ENCODE measurements at regions not wholly inside any gene's neighbourhood (a gene's known extent, or its start where the extent isn't known, plus 50 kb on each side); places are given as distances from the start of the nearest gene placed in this dataset.

DNA sequence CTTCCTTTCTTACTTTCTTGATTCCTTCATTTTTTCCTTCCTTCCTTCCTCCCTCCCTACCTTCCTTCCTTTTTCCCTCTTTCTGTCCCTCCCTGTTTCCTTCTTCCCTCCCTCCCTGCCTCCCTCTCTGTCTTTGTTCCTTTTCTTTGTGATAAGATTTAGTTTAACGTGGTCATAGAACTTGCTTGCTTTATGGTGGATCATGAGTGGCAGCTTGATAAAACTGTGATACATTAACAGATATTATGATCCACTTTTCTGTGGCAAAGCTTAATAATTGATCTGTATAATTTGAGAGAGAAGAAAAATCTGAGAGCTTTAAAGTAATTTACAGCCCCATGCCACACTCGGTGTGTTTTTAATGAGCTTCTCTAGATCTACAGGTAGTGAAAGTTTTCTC, 280.5 kb downstream of the RNF144B start:
- no peaks in the 10 kb centered on the region for H3K27me3 ChIP-seq
- TF ChIP-seq, protein P1, sequence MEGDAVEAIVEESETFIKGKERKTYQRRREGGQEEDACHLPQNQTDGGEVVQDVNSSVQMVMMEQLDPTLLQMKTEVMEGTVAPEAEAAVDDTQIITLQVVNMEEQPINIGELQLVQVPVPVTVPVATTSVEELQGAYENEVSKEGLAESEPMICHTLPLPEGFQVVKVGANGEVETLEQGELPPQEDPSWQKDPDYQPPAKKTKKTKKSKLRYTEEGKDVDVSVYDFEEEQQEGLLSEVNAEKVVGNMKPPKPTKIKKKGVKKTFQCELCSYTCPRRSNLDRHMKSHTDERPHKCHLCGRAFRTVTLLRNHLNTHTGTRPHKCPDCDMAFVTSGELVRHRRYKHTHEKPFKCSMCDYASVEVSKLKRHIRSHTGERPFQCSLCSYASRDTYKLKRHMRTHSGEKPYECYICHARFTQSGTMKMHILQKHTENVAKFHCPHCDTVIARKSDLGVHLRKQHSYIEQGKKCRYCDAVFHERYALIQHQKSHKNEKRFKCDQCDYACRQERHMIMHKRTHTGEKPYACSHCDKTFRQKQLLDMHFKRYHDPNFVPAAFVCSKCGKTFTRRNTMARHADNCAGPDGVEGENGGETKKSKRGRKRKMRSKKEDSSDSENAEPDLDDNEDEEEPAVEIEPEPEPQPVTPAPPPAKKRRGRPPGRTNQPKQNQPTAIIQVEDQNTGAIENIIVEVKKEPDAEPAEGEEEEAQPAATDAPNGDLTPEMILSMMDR (IDR thresholded peaks at IDR 0.05) = no peak
- DNase-seq = no peak
- H3K4me3 ChIP-seq = no peak overlapping the region
- H3K4me1 ChIP-seq = no peaks in the 10 kb centered on the region
- no peaks in the 10 kb centered on the region for H3K36me3 ChIP-seq
- H3K9me3 ChIP-seq = no peaks in the 10 kb centered on the region
- intact Hi-C loops (cut with DNase I; ENCODE audit: low total_unique reads) = no loop called here
- H3K27ac ChIP-seq = no peak overlapping the region

DNA sequence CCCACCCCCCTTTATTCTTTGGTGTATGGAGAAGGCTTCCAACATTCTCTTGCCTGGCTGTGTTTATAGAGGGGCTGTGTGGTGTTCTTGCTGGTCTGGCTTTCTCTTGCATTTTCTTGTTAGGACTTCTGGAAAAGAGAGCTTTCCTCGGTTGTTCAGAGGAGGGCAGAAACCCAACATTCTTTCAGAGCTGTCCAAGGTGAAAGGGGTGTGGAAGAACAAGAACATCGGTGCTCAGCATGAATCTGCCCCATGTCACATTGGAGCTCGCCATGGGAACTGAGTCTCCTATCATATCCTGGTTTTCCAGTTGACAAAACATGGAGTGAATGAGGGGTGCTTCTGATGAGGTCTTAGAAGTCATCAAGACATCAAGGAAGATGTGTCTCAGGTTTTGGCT, 281.8 kb downstream of the RNF144B start:
- Histone ChIP-seq H3K4me1 (no peaks in the 10 kb centered on the region), H3K4me3 (no peak overlapping the region), H3K36me3 (no peaks in the 10 kb centered on the region), H3K9me3 (no peaks in the 10 kb centered on the region), H3K27me3 (no peaks in the 10 kb centered on the region), H3K27ac (no peak overlapping the region)
- TF ChIP-seq, protein P1 (IDR thresholded peaks at IDR 0.05) = no peak
- intact Hi-C loops (cut with DNase I; ENCODE audit: low total_unique reads) = no loop called here
- DNase-seq = no peak

DNA sequence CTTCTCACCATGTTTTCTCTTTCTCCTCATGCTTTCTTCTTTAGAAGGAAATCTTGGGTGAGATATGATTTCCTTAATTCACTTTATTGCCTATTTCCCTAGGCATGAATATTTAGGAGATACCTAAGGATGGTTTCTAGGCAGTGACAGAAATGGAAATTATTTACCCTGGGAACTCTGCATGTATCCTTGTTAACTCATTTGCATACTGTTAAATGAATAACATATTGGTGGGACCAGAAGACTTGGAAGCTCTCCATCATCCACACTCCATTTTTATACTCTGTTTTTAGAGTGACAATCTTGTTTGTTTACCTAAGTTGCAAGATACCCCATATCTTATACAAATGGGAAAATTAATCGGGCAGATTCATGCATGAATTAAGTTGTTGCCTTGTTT, 285.7 kb downstream of the RNF144B start:
- Histone ChIP-seq H3K36me3 (no peaks in the 10 kb centered on the region), H3K27ac (no peak overlapping the region), H3K27me3 (no peaks in the 10 kb centered on the region), H3K9me3 (no peaks in the 10 kb centered on the region), H3K4me1 (no peaks in the 10 kb centered on the region), H3K4me3 (no peak overlapping the region)
- TF ChIP-seq, protein P1 (IDR thresholded peaks at IDR 0.05) = no peak
- DNase-seq = no peak
- intact Hi-C loops (cut with DNase I; ENCODE audit: low total_unique reads) = no loop called here

DNA sequence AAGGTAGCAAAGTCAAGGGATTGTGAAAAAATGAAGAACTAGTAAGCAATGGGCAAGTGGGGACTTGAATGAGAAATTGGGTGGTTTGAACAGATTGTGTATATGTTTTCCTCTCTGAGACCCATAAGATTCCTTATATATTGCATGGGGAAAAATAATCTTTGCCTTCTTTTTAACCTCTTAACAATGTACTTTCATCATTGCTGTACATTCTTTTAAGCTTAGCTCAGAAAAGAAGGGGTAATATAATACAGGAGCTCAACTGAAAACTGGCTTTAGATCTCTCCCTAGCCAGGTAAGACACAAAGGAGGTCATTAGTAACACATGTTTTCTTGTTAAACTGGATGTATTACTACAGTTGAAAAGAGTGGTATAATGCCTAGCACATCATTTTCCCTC, 287.2 kb downstream of the RNF144B start:
- Histone ChIP-seq H3K9me3 (no peaks in the 10 kb centered on the region), H3K4me3 (no peak overlapping the region), H3K27ac (no peak overlapping the region), H3K27me3 (no peaks in the 10 kb centered on the region), H3K4me1 (no peaks in the 10 kb centered on the region), H3K36me3 (no peaks in the 10 kb centered on the region)
- no peak for DNase-seq
- TF ChIP-seq, protein P1 (IDR thresholded peaks at IDR 0.05) = no peak
- intact Hi-C loops (cut with DNase I; ENCODE audit: low total_unique reads) = no loop called here

DNA sequence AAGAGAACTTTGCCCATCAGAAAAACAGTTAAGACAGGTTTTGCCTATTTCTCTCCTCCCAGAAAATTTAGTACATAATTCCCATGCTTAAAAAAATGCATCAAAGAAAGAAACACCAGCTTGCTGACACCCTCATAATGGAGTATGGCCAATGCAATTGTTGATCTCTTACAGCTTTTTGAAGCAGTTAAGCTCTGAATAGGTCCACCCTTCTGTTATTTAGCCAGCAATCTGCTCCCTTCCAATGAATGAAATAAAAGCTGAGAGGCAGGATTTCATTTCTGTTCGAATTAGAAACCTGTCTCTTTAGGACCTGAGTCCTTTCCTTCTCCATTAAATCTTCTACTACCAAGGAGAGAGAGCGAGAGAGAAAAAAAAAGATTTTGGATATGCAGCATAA, 288.7 kb downstream of the RNF144B start:
- DNase-seq = no peak
- no peak overlapping the region for H3K27ac ChIP-seq
- H3K4me3 ChIP-seq = no peak overlapping the region
- no peaks in the 10 kb centered on the region for H3K36me3 ChIP-seq
- H3K9me3 ChIP-seq = no peaks in the 10 kb centered on the region
- H3K27me3 ChIP-seq = no peaks in the 10 kb centered on the region
- H3K4me1 ChIP-seq = no peaks in the 10 kb centered on the region
- TF ChIP-seq, protein P1 (IDR thresholded peaks at IDR 0.05) = no peak
- intact Hi-C loops (cut with DNase I; ENCODE audit: low total_unique reads) = no loop called here

DNA sequence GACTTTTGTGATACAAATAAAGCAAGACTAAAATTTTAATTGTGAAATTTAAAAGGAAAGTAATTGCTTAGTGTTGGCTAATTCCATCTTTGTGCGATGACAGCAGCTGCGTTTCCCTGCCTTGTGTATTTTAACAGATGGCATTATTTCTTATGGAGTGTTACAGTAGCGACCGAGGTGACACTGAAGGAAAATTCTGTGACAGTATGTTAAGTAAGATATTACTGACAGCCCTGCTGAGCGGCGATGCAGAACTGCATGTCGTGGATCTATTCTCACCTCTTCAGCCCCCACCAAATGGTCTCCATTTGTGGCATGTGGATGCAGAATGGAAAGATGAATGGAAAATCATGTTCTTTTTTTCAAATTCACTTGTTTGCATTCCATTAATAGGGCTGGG, 289.4 kb downstream of the RNF144B start:
- no peak for DNase-seq
- Histone ChIP-seq H3K27ac (no peak overlapping the region), H3K27me3 (no peaks in the 10 kb centered on the region), H3K4me3 (no peak overlapping the region), H3K36me3 (no peaks in the 10 kb centered on the region), H3K9me3 (no peaks in the 10 kb centered on the region), H3K4me1 (no peaks in the 10 kb centered on the region)
- intact Hi-C loops (cut with DNase I; ENCODE audit: low total_unique reads) = no loop called here
- TF ChIP-seq, protein P1 (IDR thresholded peaks at IDR 0.05) = no peak

Measured in tibial artery (tissue), 4 donors.